Activated CD4-positive, alpha-beta T cell treated with anti-CD3 and anti-CD28 coated beads, Interleukin-2, amount 50 U/mL, for 16 hours (primary cell): ENCODE measurements at regions not wholly inside any gene's neighbourhood (a gene's known extent, or its start where the extent isn't known, plus 50 kb on each side); places are given as distances from the start of the nearest gene placed in this dataset.
A peak's percentile ranks its signal among the peaks of the same experiment; 100 is the strongest.
"Not testable (repeated sequence)": the region's sequence is repeated elsewhere in the genome, so short reads cannot be mapped to it uniquely, and the experiment has no call there.

Experiments
- DNase-seq: peaks from one replicate; pipeline ENCODE4 v3.0.0-alpha.2; 2020

DNA sequence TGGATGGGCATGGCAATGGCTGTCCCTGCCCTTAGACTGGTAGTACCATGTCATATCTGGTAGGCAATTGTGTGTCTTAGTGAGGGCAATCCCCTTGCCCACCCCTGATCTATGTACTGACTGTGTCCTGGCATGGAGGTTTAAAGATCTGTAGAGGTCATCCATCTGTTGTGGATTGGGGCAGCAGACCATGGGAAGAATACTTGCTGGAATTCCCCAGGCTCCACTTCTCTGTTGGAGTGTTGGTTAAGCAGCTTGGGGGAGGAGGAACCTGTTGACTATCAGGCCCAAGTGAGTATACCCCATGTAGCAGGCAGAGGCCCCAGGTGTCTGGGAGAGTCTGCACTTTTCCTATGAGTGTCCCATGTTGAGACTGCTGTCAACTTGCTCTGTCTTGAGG lies 246.7 kb upstream of the DIPK2B start:
- no peak for DNase-seq

DNA sequence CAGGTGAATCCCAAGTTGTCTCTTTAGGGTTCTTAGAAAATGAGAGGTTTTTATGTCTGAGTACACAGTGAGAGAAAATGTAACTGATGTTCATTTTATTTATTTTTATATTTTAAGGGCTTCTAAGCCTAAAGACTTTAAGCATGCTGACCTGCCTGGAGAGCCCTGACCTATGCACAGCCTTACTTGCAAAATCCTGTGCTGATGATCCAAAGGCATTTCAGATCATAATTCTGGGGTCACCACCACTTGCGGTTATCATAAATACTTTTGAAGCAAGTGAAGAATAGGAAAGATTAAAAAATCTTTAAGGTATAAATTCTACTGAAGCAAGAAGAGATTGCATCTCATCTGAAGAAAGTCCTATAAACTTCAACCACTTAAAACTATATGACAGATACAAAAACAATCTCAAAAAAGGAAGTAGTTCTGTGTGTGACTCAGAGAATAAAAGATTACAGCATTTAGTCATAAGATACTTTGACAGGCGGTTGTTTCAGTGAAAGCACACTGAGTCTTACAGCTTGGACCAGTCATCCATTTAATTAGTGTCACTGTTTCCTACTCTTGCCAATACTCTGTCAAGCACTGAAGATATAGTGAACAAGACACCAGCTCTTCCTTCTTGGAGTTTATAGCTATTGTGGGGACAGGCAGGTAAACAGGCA lies 245.2 kb upstream of the DIPK2B start:
- DNase-seq = peak; percentile 32

DNA sequence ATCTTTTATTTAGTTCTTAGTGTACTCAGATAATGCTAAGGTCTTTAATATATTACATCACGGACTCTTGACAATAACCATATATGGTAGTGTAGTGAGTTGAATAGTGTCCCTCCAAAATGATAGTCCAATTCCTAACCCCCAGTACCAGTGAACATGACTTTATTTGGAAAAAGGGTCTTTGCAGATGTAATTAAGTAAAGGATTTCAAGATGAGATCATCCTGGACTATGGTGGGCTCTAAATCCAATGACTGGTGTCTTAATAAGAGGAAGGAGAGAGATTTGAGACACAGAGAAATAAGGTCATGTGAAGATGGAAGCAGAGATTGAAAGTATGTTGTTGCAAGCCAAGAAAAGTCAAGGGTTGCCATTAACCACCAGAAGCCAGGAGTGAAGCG lies 236.5 kb upstream of the DIPK2B start:
- no peak for DNase-seq

DNA sequence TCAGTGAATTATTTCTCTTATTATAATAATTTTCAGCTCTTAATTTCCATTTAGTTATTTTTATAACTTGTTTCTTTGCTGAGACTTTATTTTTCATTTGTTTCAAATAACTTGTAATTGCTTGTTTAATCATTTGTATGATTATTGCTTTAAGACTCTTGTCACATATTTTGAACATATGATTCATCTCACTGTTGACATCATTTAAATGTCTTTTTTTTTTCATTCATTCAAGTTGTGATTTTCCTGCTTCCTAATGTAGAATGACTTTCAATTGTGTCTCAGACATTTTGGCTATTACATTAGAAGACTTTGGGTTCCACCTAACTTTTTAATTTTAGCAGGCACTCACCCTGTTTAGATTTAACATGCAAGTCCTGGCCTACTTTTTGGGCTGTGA lies 234.8 kb upstream of the DIPK2B start:
- DNase-seq = no peak

DNA sequence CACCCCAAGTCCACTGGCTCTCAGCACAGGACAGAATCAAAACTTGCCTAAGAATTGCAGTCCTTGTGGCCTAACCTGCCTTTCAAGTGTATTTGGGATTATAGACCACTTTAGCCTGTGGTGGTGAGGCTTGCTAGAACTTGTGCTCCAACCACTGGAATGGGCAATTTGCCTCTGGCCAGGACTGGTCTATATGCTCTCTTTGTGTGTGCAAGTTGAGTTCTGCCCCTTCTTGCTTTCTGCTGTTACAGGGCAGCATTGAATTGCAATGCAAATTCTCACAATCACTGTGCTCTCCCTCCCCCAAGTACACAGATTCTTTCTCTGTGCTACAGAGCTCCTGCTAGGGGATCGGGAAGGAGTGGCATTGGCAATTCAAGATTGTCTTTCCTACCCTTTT lies 233.6 kb upstream of the DIPK2B start:
- no peak for DNase-seq

DNA sequence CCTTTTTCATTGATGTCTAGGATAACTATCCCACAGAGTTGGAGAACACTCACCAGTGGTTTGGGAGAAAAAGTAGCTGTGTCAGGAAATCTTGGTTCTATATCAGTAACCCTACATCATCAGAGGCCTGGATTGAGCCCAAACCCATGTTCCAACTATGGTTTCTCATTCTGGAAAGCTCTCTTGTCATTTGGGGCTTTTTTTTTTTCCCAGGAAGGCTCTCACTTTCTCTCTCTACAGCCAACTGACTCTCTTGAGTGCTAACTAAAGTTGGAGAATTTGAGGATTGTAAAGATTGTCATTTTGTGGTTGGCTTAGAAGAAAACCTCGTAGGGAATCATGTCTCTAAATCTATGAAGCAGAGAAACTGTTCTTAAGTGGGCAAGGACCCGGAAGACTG lies 228.2 kb upstream of the DIPK2B start:
- DNase-seq = no peak

DNA sequence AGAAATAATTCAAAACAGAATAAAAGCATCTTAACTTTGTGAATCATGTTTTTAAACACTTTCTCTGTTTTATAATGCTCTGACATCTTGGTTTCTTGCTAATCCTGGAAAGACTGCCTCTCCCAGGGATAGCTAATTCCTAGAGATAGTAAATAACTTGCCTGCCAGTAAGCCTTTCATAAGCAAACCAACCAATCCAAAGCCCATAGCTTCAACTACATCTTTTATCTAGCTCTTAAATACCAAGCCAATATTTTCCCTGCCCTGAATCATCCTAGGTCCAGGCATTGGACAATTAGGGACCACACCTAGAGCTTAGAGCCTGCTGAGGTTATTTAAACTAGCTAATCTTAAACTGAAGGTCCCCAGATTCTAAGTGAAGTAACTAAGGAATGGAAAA lies 223.7 kb upstream of the DIPK2B start:
- DNase-seq = no peak

DNA sequence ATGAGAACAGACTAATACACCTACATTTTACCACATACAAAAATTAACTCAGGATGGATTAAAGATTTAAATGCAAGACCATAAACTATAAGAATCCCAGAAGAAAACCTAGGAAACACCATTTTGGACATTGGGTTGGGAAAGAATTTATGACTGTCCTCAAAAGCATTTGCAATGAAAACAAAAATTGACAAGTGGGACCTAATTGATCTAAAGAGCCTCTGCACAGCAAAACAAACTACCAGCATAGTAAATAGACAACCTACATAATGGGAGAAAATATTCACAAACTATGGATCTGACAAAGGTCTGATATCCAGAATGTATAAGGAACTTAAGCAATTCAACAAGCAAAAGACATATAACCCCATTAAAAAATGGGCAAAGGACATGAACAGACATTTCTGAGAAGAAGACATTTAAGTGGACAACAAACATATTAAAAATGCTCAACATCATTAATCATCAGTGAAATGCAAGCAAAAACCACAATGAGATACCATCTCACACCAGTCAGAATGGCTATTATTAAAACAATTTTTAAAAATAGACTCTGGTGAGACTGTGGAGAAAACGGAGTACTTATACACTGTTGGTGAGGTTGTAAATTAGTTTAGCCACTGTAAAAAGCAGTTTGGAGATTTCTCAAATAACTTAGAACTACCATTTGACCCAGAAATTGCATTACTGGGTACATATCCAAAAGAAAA lies 221.7 kb upstream of the DIPK2B start:
- DNase-seq = no peak

DNA sequence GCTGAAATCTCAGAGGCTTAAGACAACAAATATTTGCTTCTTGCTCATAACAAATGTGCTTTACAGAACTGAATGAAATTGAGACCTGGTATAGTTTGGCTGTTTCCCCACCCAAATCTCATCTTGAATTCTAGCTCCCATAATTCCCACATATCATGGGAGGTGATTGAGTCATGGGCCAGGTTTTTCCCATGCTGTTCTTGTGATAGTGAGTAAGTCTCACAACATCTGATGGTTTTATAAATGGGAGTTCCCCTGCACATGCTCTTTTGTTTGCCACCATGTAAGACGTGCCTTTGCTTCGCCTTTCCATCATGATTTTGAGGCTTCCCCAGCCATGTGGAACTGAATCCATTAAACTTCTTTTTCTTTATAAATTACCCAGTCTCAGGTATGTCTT lies 221.1 kb upstream of the DIPK2B start:
- no peak for DNase-seq

DNA sequence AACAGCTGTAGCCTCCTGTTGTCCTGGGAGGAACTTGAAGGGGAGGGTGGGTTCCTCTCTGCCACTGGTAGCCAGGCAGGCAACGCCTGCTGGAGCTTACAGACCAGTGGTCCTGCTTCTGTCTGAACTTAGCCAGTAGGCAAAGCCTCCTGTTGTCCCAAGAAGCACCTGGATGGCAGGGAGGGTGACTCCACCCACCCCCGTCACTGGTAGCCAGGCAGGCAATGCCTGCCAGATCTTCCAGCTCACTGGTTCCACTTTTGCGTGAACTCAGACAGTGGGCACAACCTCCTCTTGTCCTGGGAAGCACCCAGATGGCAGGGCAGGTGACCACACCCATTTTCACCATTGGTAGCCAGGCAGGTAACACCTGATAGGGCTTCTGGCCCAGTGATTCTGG lies 203.5 kb upstream of the DIPK2B start:
- DNase-seq = no peak

DNA sequence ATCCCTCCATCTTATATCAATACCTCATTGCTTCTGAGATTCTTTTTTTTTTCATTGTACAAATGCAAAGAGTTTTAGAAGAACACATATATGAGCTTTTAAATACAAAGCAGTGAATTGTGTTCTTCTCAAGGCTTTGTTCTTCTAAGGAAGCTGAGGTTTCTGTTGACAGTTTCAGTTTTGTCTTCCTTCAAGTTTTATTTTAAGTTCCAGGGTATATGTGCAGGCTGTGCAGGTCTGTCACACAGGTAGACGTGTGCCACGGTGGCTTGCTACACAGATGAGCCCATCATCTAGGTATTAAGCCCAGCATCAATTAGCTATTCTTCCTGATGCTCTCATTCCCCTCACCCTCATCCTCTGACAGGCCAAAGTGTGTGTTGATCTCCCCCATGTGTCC lies 201.2 kb upstream of the DIPK2B start:
- DNase-seq = no peak

DNA sequence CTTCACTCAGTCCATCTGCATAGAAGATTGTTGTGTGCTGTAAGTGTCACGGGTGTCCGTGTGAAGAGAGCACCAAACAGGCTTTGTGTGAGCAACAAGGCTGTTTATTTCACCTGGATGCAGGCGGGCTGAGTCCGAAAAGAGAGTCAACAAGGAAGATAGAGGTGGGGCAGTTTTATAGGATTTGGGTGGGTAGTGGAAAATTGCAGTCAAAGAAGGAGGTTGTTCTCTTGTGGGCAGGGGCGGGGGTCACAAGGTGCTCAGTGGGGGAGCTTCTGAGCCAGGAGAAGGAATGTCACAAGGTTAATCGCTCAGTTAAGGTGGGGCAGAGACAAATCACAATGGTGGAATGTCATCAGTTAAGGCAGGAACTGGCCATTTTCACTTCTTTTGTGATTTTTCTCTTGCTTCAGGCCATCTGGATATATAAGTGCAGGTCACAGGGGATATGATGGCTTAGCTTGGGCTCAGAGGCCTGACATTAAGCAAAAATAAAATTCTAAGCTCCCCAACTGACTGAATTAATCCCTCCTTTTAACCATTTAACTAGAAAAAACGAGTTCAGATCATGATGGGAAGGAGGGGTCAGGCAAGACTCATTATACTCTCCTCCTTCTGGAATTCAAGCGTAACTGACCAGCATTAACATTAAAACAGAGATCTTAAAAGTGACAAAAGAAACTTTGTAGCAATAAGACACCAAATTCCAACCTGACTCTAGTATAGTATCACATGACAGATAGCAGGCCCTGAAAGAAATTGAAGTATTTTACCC lies 200.5 kb upstream of the DIPK2B start:
- DNase-seq = not testable (repeated sequence)

DNA sequence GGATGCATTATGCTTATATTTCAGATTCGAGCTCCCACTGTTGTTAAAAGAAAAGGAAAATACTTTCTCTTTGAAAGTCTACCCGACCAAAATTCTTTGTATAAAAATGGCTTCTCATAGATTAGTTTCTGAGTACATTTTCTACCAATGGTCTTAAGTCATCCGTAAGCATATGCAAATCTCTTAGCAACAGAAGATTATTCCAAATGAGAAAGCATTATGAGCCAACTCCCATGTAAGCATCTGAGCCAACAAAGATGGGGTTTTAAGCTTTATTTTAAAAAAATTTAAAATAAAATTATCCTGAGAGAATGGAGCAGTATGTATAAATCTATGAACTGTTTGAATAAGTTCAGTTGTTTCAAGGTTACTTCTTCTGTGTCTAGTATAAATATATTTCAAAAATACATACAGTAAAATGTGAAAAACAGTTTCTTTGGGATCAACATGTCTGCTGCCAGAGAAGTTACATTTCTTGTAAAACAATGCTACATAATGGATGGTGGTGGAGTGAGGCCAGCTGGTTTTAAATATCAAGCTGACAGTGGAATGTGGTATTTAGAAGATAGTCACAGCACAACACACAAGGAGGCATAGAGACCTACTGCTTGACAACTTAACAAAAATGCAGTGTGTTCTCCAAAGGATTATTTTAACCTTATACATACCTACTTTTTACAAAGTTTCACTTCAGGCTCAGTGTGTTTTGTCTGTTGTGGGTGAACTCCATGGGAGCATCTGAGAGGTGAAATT lies 199.5 kb upstream of the DIPK2B start:
- DNase-seq = no peak

DNA sequence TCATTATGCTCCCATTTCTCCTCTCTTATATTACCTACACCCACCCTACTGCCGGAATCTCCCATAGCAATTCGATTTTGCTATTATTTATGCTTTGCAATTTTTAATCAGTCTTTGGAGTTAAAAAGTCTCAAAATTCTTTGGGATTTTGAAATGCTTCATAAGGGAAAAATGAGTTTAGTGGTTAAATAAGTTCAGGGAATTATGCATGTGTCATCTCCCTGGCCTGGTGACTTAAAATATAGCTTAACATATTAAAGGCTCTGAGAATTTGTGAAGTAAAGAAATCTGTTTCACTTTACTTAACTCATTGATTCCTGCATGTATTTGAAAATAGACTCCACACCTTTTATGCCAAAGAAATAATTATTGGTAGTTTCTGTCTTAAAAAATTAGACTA lies 185.1 kb upstream of the DIPK2B start:
- DNase-seq = no peak

DNA sequence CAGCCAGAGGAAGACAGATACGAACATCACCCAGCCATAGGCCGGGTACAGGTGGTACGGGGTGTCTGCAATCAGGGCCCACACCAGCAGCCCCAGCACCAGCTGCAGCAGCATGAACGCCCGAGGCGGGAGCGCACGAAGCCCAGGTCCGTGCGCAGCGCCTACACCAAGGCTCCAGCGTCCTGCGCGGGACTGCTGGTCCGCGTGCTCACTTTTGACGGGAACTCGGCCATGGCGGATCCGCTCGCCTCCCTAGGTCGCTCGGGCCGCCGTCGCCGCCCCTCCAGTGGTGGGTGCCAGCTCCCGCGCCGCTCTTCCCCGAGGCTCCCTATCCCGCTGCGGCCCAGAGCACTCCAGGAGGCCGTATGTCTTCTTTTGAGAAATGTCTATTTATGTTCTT lies 181.2 kb upstream of the DIPK2B start:
- DNase-seq = no peak

DNA sequence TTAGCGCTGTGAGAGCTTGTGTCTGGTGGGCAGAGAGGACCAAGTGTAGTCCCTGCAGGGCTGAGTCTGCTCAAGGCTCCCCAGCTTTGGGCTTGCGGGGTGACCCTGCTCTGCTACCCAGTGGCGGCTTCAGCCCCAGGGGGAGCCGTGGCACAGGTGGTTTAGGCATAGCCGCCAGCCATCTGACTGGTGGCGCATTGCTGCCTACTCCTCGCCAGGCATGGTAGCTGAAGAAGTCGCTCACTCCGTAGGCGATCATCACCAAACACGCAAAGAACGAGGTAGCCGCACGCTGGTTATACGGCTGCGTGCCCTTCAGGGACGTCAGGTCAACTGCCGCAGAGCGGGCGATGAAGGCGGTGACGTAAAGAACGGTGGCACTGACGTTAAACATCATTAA lies 180.7 kb upstream of the DIPK2B start:
- no peak for DNase-seq

DNA sequence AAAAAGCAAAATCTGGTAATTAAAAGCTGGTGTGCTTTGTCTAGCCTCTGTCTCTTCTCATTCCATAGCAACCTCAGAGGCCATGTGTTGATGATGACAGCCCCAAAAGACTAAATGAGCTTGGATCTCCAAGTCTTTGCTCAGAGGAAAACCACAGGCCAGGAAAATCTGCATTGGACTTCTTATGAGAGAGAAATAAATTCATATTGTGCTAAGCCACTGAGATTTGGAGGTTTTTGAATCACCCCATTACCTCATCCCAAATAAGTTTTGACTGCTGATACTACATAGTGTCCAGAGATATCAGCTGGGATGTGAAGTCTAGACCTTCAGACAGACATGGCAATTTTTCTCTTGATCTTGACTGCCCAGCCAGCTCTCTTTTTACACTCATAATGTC lies 178.6 kb upstream of the DIPK2B start:
- no peak for DNase-seq

DNA sequence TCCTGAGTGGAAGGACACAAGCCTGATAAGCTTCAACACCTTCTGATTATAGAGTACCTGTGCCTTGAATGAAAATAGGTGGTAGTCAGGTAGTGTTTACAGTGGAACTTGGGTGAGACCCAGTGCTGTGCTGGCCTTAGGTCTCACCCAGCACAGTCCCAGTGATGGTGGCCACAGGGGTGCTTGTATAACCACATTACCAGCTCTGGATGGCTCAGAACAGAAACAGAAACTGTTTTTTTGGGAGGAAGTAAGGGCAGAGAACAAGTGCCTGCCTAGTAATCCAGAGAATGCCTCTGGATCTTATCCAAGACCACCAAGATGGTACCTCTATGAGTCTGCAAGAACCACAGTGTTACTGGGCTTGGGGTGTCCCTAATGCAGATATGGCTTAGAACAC lies 171.5 kb upstream of the DIPK2B start:
- peak; percentile 21 for DNase-seq

DNA sequence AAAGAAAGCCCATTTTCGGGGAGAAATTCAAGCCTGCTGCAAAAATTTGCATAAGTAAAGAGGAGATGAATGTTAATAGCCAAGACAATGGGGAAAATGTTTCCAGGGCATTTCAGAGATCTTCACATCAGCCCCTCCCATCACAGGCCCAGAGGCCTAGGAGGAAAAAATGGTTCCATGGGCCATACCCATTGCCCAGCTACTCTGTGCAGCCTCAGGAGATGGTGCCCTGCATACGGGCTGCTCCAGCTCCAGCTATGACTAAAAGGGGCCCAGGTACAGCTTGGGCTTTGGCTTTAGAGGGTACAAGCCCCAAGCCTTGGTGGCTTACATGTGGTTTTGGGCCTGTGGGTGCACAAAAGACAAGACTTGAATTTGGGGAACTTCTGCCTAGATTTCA lies 168.0 kb upstream of the DIPK2B start:
- no peak for DNase-seq

DNA sequence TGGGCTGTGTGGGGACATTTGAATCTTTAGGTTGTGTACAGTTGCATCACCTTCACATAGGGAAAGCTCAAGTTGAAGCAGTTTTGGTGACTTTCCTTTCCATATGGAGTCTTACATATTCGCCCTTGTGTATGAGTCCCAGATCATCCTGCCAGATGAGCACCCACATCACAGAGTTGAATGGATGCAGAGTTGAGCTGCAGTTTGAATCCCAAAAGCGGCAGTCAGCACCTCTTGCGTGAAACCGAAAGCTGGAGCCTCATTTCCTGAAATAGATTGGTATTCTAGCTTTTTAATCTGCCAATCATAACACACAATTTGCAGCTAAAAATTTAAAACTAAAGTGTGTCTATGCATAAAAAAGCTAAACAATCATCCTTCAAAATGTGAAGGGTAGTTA lies 162.9 kb upstream of the DIPK2B start:
- DNase-seq = no peak

DNA sequence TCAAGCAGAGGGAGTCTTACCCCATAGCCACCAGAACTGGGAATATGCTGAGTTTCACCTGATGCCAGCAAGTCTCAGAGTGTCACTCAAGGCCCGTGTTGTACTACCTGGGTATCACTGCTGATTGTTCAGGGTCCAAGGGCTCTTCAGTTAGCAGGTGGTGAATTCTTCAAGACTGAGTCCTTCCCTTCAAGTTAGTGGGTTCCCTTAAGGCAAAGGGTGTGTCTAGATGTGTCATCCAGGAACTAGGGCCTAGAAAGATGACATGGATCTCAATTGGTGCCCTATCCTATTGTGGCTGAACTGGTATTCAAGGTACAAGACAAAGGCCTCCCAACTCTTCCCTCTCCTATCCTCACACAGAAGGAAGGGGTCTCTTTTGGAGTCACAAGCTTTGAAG lies 159.9 kb upstream of the DIPK2B start:
- DNase-seq = no peak

DNA sequence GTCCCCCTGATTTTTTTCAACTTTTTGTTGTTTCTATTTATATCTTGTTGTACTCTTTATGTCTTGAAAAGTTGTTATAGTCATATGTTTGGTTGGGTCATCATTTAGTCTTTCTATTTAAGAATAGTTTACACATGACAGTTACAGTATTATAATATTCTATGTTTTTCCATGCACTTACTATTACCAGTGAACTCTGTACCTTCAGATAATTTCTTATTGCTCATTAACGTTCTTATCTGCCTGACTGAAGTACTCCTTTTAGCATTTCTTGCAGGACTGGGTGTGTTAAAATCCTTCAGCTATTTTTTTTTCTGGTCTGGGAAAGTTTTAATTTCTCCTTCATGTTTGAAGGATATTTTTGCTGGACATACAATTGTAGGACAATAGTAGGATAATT lies 157.7 kb upstream of the DIPK2B start:
- DNase-seq = no peak

DNA sequence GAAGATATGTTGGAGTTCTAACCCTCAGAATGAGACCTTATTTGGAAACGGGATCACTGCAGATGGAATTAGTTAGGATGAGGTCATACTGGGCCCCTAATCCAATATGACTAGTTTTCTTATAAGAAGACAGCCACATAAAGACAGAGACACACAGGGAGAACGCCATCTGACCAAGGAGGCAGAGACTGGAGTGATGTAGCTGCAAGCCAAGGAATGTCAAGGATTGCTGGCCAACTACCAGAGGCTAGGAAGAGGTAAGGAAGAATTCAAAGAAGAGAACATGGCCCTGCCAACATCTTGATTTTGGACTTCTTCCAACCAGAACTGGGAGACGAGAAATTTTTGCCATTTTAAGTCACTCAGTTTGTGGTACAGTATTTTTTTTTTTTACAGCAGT lies 152.8 kb upstream of the DIPK2B start:
- DNase-seq = no peak

DNA sequence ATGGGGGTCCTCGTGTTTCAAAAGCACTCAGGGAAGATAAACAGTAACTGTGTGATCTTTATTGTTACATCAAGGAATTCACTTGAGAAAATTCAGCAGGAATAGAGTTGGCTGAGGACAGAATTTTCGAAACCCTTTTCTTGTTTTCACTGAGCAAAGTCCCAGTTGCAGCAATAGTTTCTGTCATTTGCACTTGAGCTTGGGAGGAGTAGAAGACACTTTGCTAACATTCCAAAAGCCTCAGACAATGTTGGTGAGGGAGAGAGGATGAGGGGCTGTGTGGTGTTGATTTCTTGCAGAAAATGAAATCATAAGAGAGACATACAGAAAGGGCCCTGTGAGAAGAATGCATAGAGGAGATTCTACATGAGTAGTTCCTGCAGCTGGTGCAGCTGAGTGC lies 151.9 kb upstream of the DIPK2B start:
- no peak for DNase-seq
